Erythroblast (primary cell): ENCODE measurements at regions not wholly inside any gene's neighbourhood (a gene's known extent, or its start where the extent isn't known, plus 50 kb on each side); places are given as distances from the start of the nearest gene placed in this dataset.

Experiments used
- GATA1 ChIP-seq: IDR thresholded peaks from 2 replicates; pipeline ENCODE4 v1.6.1; 2011; ENCODE audit warnings: low read depth, mild to moderate bottlenecking, control low read depth, low read length, moderate library complexity
- POLR2A ChIP-seq: IDR thresholded peaks from 2 replicates; pipeline ENCODE4 v1.6.1; 2011; ENCODE audit warnings: mild to moderate bottlenecking, low read length

GRCh38 chrX:18002791-18003190 is 141.7 kb upstream of the RAI2 start:
- TF ChIP-seq POLR2A (no peak), GATA1 (no peak)
